NCI-H1694 treated with DMSO at 0.1 percent for 48 hours (cell line): ENCODE measurements at regions not wholly inside any gene's neighbourhood (a gene's known extent, or its start where the extent isn't known, plus 50 kb on each side); places are given as distances from the start of the nearest gene placed in this dataset.
A peak's percentile ranks its signal among the peaks of the same experiment; 100 is the strongest.
"Not testable (repeated sequence)": the region's sequence is repeated elsewhere in the genome, so short reads cannot be mapped to it uniquely, and the experiment has no call there.

Experiments used
- DNase-seq: peaks from one replicate; lab custom pipeline; 2025; lab: John Stamatoyannopoulos, UW

- no peak for DNase-seq
Measured at GRCh38 chr11:130526846-130527245, 78.4 kb downstream of the ADAMTS15 start.

- no peak for DNase-seq
Measured at GRCh38 chr11:130527636-130528297, 79.3 kb downstream of the ADAMTS15 start.

GRCh38 chr11:130528298-130529261, 80.1 kb downstream of the ADAMTS15 start:
- no peak for DNase-seq

GRCh38 chr11:130529366-130529765, 80.9 kb downstream of the ADAMTS15 start:
- DNase-seq, result no peak

- DNase-seq, result no peak
Measured at GRCh38 chr11:130531061-130531460, 82.6 kb downstream of the ADAMTS15 start.

- no peak for DNase-seq
Measured at GRCh38 chr11:130533113-130533798, 84.8 kb downstream of the ADAMTS15 start.

- DNase-seq, result no peak
Measured at GRCh38 chr11:130533871-130534270, 85.4 kb downstream of the ADAMTS15 start.

- no peak for DNase-seq
Measured at GRCh38 chr11:130534551-130534950, 86.1 kb downstream of the ADAMTS15 start.

- peak; percentile 0 for DNase-seq
Measured at GRCh38 chr11:130535520-130535919, 87.1 kb downstream of the ADAMTS15 start.

GRCh38 chr11:130536106-130537040, 87.9 kb downstream of the ADAMTS15 start:
- DNase-seq, result no peak

- DNase-seq, result not testable (repeated sequence)
Measured at GRCh38 chr11:130539680-130540079, 91.2 kb downstream of the ADAMTS15 start.

GRCh38 chr11:130544266-130544665, 95.8 kb downstream of the ADAMTS15 start:
- DNase-seq, result no peak

GRCh38 chr11:130545449-130546072, 97.1 kb downstream of the ADAMTS15 start:
- no peak for DNase-seq

GRCh38 chr11:130546438-130546837, 98.0 kb downstream of the ADAMTS15 start:
- no peak for DNase-seq

GRCh38 chr11:130546901-130547694, 98.7 kb downstream of the ADAMTS15 start:
- DNase-seq, result no peak

- no peak for DNase-seq
Measured at GRCh38 chr11:130547761-130548490, 99.5 kb downstream of the ADAMTS15 start.

- DNase-seq, result no peak
Measured at GRCh38 chr11:130548491-130548833, 100.0 kb downstream of the ADAMTS15 start.

GRCh38 chr11:130549393-130549999, 101.1 kb downstream of the ADAMTS15 start:
- no peak for DNase-seq

GRCh38 chr11:130550150-130550549, 101.7 kb downstream of the ADAMTS15 start:
- no peak for DNase-seq
